NCI-H1092 treated with DMSO at 0.1 percent for 48 hours (cell line): ENCODE measurements at regions not wholly inside any gene's neighbourhood (a gene's known extent, or its start where the extent isn't known, plus 50 kb on each side); places are given as distances from the start of the nearest gene placed in this dataset.

Experiments used
- DNase-seq: peaks from one replicate; lab custom pipeline; 2025; lab: John Stamatoyannopoulos, UW

GRCh38 chr5:58113172-58113571 lies 346.7 kb downstream of the PLK2 start:
- no peak for DNase-seq

- DNase-seq: no peak
Observed at GRCh38 chr5:58108511-58108910, 351.4 kb downstream of the PLK2 start.

- no peak for DNase-seq
Observed at GRCh38 chr5:58107704-58108103, 352.2 kb downstream of the PLK2 start.

GRCh38 chr5:58106754-58107410 lies 353.0 kb downstream of the PLK2 start:
- DNase-seq: no peak

- no peak for DNase-seq
Observed at GRCh38 chr5:58105836-58106235, 354.1 kb downstream of the PLK2 start.

- no peak for DNase-seq
Observed at GRCh38 chr5:58099257-58099656, 360.6 kb downstream of the PLK2 start.

- DNase-seq: no peak
Observed at GRCh38 chr5:58094031-58094430, 365.9 kb downstream of the PLK2 start.

GRCh38 chr5:58090704-58091103 lies 369.2 kb downstream of the PLK2 start:
- no peak for DNase-seq

- DNase-seq: no peak
Observed at GRCh38 chr5:58088941-58089340, 370.9 kb downstream of the PLK2 start.

GRCh38 chr5:58087905-58088304 lies 372.0 kb downstream of the PLK2 start:
- DNase-seq: no peak

- no peak for DNase-seq
Observed at GRCh38 chr5:58087123-58087522, 372.8 kb downstream of the PLK2 start.

GRCh38 chr5:58085800-58086199 lies 374.1 kb downstream of the PLK2 start:
- DNase-seq: no peak

- DNase-seq: no peak
Observed at GRCh38 chr5:58081435-58081834, 378.5 kb downstream of the PLK2 start.

GRCh38 chr5:58080573-58080972 lies 379.3 kb downstream of the PLK2 start:
- no peak for DNase-seq

GRCh38 chr5:58077966-58078365 lies 381.9 kb downstream of the PLK2 start:
- DNase-seq: no peak

GRCh38 chr5:58077416-58077815 lies 382.5 kb downstream of the PLK2 start:
- DNase-seq: no peak

GRCh38 chr5:58076483-58077257 lies 383.2 kb downstream of the PLK2 start:
- no peak for DNase-seq

GRCh38 chr5:58075907-58076306 lies 384.0 kb downstream of the PLK2 start:
- DNase-seq: no peak

GRCh38 chr5:58074717-58075116 lies 385.2 kb downstream of the PLK2 start:
- no peak for DNase-seq

GRCh38 chr5:58074222-58074621 lies 385.7 kb downstream of the PLK2 start:
- DNase-seq: no peak

GRCh38 chr5:58073243-58073642 lies 386.6 kb downstream of the PLK2 start:
- no peak for DNase-seq

GRCh38 chr5:58072300-58072965 lies 387.5 kb downstream of the PLK2 start:
- DNase-seq: no peak

- no peak for DNase-seq
Observed at GRCh38 chr5:58071566-58071965, 388.3 kb downstream of the PLK2 start.
